T-cell (primary cell): ENCODE measurements at regions not wholly inside any gene's neighbourhood (a gene's known extent, or its start where the extent isn't known, plus 50 kb on each side); places are given as distances from the start of the nearest gene placed in this dataset.

Experiments
- ATAC-seq, 4 experiments: fragments of 200-7000 bp in 3 of 4; fragments of 150-1000 bp in 1 of 4; cut with Tn5 transposase; replicated peaks in 1 of 4; 1 replicate in 3 of 4; 2 replicates in 1 of 4; pipeline ENCODE4 v1.10.0; 2021; ENCODE audit warnings: moderate library complexity in 3 of 4, mild to moderate bottlenecking in 2 of 4, moderate number of reproducible peaks in 1 of 4
- CTCF ChIA-PET, 2 donors: fragments of 300-600 bp; sonication (Branson Sonifier 250); formaldehyde crosslinking; loops; one replicate each; lab custom pipeline; 2022; ENCODE audit warnings: antibody characterized with exemption in 2 of 2; lab: Charles Lee
- POLR2A ChIA-PET, 2 donors: fragments of 300-600 bp; sonication (Branson Sonifier 250); formaldehyde crosslinking; loops; one replicate each; lab custom pipeline; 2022; ENCODE audit warnings: antibody characterized with exemption in 2 of 2; lab: Charles Lee
- DNase-seq, 35 experiments: peaks; one replicate each; pipeline versions ENCODE4 v3.0.0 to v3.0.0-alpha.2; 2013 to 2023
- H3K27ac ChIP-seq: one replicate; pipeline ENCODE4 v1.5.1; 2013; ENCODE audit warnings: low read length
- H3K27me3 ChIP-seq, 2 experiments: replicated peaks in 1 of 2; 1 replicate in 1 of 2; 2 replicates in 1 of 2; pipeline versions ENCODE4 v1.6.1 to v1.7.0; 2013; ENCODE audit warnings: low read length in 1 of 2, mixed read lengths in 1 of 2; ENCODE audit not compliant: control insufficient read depth in 2 of 2, insufficient read depth in 2 of 2; ENCODE audit errors: extremely low read depth in 1 of 2
- H3K36me3 ChIP-seq, 2 donors: 1 replicate in 1 of 2; 2 replicates in 1 of 2; pipeline versions ENCODE4 v1.6.1 to v1.7.0; 2013; ENCODE audit warnings: low read length in 1 of 2; ENCODE audit not compliant: control insufficient read depth in 2 of 2, insufficient read depth in 1 of 2; ENCODE audit errors: extremely low read depth in 1 of 2
- H3K4me1 ChIP-seq, 2 experiments: 1 replicate in 1 of 2; 2 replicates in 1 of 2; pipeline versions ENCODE4 v1.6.1 to v1.7.0; 2013; ENCODE audit warnings: low read length in 2 of 2, mixed read lengths in 1 of 2; ENCODE audit not compliant: insufficient read depth in 2 of 2, control insufficient read depth in 1 of 2; ENCODE audit errors: extremely low read depth in 1 of 2
- H3K4me3 ChIP-seq, 2 donors: 1 replicate in 1 of 2; 2 replicates in 1 of 2; pipeline versions ENCODE4 v1.5.1 to v1.7.0; 2013; ENCODE audit warnings: mild to moderate bottlenecking in 2 of 2, low read length in 1 of 2, moderate library complexity in 1 of 2; ENCODE audit not compliant: control insufficient read depth in 1 of 2; ENCODE audit errors: extremely low read depth in 1 of 2
- H3K9me3 ChIP-seq: 2 replicates; pipeline ENCODE4 v1.7.0; 2013
- H3K27ac Mint-ChIP-seq, 2 donors: one replicate each; pipeline ENCODE4 v1.8.0; 2020 to 2021; ENCODE audit warnings: mild to moderate bottlenecking in 2 of 2, mixed read lengths in 2 of 2
- H3K27me3 Mint-ChIP-seq, 2 donors: one replicate each; pipeline ENCODE4 v1.8.0; 2021 to 2022; ENCODE audit warnings: mixed read lengths in 2 of 2
- H3K36me3 Mint-ChIP-seq: one replicate; pipeline ENCODE4 v1.8.0; 2021; ENCODE audit warnings: mixed read lengths
- H3K4me1 Mint-ChIP-seq, 3 donors: one replicate each; pipeline ENCODE4 v1.8.0; 2020 to 2022; ENCODE audit warnings: mixed read lengths in 3 of 3, mild to moderate bottlenecking in 1 of 3
- H3K4me3 Mint-ChIP-seq, 3 donors: one replicate each; pipeline ENCODE4 v1.8.0; 2020 to 2022; ENCODE audit warnings: mild to moderate bottlenecking in 3 of 3, mixed read lengths in 3 of 3, moderate library complexity in 3 of 3
- H3K9me3 Mint-ChIP-seq, 3 donors: one replicate each; pipeline ENCODE4 v1.8.0; 2020 to 2022; ENCODE audit warnings: mixed read lengths in 3 of 3
- WGBS: methylation state at CpG from one replicate; pipeline ENCODE4 v1.1.5; 2013; ENCODE audit warnings: missing lambda C conversion rate; ENCODE audit not compliant: insufficient coverage; 5-methylcytosine and 5-hydroxymethylcytosine counted together

- POLR2A ChIA-PET: no interaction called here
- ATAC-seq: no peak
Measured at GRCh38 chr11:131231317-131231940, 139.0 kb upstream of the NTM start.

GRCh38 chr11:131232261-131232660, 138.2 kb upstream of the NTM start:
- 78% methylated on average over 4 of the region's 4 CpGs for WGBS
- no peak for ATAC-seq
- Histone ChIP-seq H3K9me3 (no peaks in the 10 kb centered on the region), H3K4me1 (no peaks in the 10 kb centered on the region), H3K27me3 (peaks cover 0 to 5% of the 10 kb centered on the region in 2 experiments), H3K4me3 (no peak overlapping the region), H3K36me3 (no peaks in the 10 kb centered on the region), H3K27ac (no peak overlapping the region)
- Mint-ChIP-seq H3K4me3 (no peak overlapping the region), H3K27me3 (peaks cover 1 to 3% of the 10 kb centered on the region in 2 donors), H3K9me3 (peaks cover 0 to 5% (median 0%) of the 10 kb centered on the region in 3 donors), H3K27ac (no peak overlapping the region), H3K36me3 (no peaks in the 10 kb centered on the region), H3K4me1 (no peaks in the 10 kb centered on the region)
- CTCF ChIA-PET: no interaction called here
- POLR2A ChIA-PET: no interaction called here
- no peak for DNase-seq

More at GRCh38 chr11:131231317-131231940, 139.0 kb upstream of the NTM start:
- Histone ChIP-seq H3K9me3 (no peaks in the 10 kb centered on the region), H3K4me1 (no peaks in the 10 kb centered on the region), H3K36me3 (no peaks in the 10 kb centered on the region), H3K27ac (no peak overlapping the region), H3K4me3 (no peak overlapping the region), H3K27me3 (peaks cover 0 to 5% of the 10 kb centered on the region in 2 experiments)
- Mint-ChIP-seq H3K9me3 (peaks cover 0 to 5% (median 0%) of the 10 kb centered on the region in 3 donors), H3K4me3 (no peak overlapping the region), H3K27ac (no peak overlapping the region), H3K27me3 (peaks cover 1 to 3% of the 10 kb centered on the region in 2 donors), H3K36me3 (no peaks in the 10 kb centered on the region), H3K4me1 (no peaks in the 10 kb centered on the region)
- DNase-seq: no peak
- CTCF ChIA-PET: no interaction called here
- 80% methylated on average over 2 of the region's 6 CpGs for WGBS

GRCh38 chr11:131234221-131234620, 136.2 kb upstream of the NTM start:
- H3K4me3 Mint-ChIP-seq: no peak overlapping the region
- no peaks in the 10 kb centered on the region for H3K36me3 ChIP-seq
- no peaks in the 10 kb centered on the region for H3K36me3 Mint-ChIP-seq
- ChIA-PET POLR2A (no interaction called here), CTCF (no interaction called here)
- no peaks in the 10 kb centered on the region for H3K9me3 ChIP-seq
- no peak for DNase-seq
- peaks cover 0 to 5% of the 10 kb centered on the region in 2 experiments for H3K27me3 ChIP-seq
- H3K27ac Mint-ChIP-seq: no peak overlapping the region
- no peak for ATAC-seq
- H3K27ac ChIP-seq: no peak overlapping the region
- H3K9me3 Mint-ChIP-seq: peaks cover 0 to 5% (median 2%) of the 10 kb centered on the region in 3 donors
- H3K4me3 ChIP-seq: no peak overlapping the region
- 86% methylated on average over 5 of the region's 15 CpGs for WGBS
- peaks cover 1 to 3% of the 10 kb centered on the region in 2 donors for H3K27me3 Mint-ChIP-seq
- no peaks in the 10 kb centered on the region for H3K4me1 ChIP-seq
- H3K4me1 Mint-ChIP-seq: no peaks in the 10 kb centered on the region

- H3K27ac Mint-ChIP-seq: no peak overlapping the region
- POLR2A ChIA-PET: no interaction called here
- H3K9me3 Mint-ChIP-seq: peaks cover 0 to 5% (median 2%) of the 10 kb centered on the region in 3 donors
- H3K4me1 Mint-ChIP-seq: no peaks in the 10 kb centered on the region
- no peak overlapping the region for H3K4me3 Mint-ChIP-seq
- Histone ChIP-seq H3K27ac (no peak overlapping the region), H3K9me3 (no peaks in the 10 kb centered on the region), H3K4me3 (no peak overlapping the region), H3K27me3 (peaks cover 0 to 5% of the 10 kb centered on the region in 2 experiments), H3K36me3 (no peaks in the 10 kb centered on the region), H3K4me1 (no peaks in the 10 kb centered on the region)
- 71% methylated on average over 11 of the region's 20 CpGs for WGBS
- peaks cover 0 to 1% of the 10 kb centered on the region in 2 donors for H3K27me3 Mint-ChIP-seq
- DNase-seq (no peak), ATAC-seq (no peak)
- H3K36me3 Mint-ChIP-seq: no peaks in the 10 kb centered on the region
- CTCF ChIA-PET: no interaction called here
Measured at GRCh38 chr11:131235328-131236298, 134.8 kb upstream of the NTM start.

GRCh38 chr11:131240421-131240820, 130.0 kb upstream of the NTM start:
- Mint-ChIP-seq H3K9me3 (peaks cover 0 to 2% (median 0%) of the 10 kb centered on the region in 3 donors), H3K36me3 (no peaks in the 10 kb centered on the region), H3K27ac (no peak overlapping the region), H3K4me3 (no peak overlapping the region), H3K4me1 (no peaks in the 10 kb centered on the region), H3K27me3 (peaks cover 5 to 9% of the 10 kb centered on the region in 2 donors)
- 93% methylated on average over 2 of the region's 7 CpGs for WGBS
- CTCF ChIA-PET: no interaction called here
- no peaks in the 10 kb centered on the region for H3K9me3 ChIP-seq
- H3K36me3 ChIP-seq: no peaks in the 10 kb centered on the region
- H3K27me3 ChIP-seq: peaks cover 0 to 5% of the 10 kb centered on the region in 2 experiments
- no peak for DNase-seq
- H3K27ac ChIP-seq: no peak overlapping the region
- no peak for ATAC-seq
- no peak overlapping the region for H3K4me3 ChIP-seq
- POLR2A ChIA-PET: no interaction called here
- H3K4me1 ChIP-seq: no peaks in the 10 kb centered on the region

GRCh38 chr11:131242476-131243000, 127.9 kb upstream of the NTM start:
- Mint-ChIP-seq H3K36me3 (no peaks in the 10 kb centered on the region), H3K4me3 (no peak overlapping the region), H3K27me3 (peaks cover 7 to 15% of the 10 kb centered on the region in 2 donors), H3K4me1 (no peaks in the 10 kb centered on the region), H3K9me3 (peaks cover 0 to 2% (median 0%) of the 10 kb centered on the region in 3 donors), H3K27ac (no peak overlapping the region)
- Histone ChIP-seq H3K27me3 (peaks cover 2 to 11% of the 10 kb centered on the region in 2 experiments), H3K9me3 (no peaks in the 10 kb centered on the region), H3K27ac (no peak overlapping the region), H3K36me3 (no peaks in the 10 kb centered on the region), H3K4me3 (no peak overlapping the region), H3K4me1 (no peaks in the 10 kb centered on the region)
- no peak for DNase-seq
- POLR2A ChIA-PET: no interaction called here
- 86% methylated on average over 1 of the region's 1 CpG for WGBS
- CTCF ChIA-PET: no interaction called here
- no peak for ATAC-seq
